Naive thymus-derived CD4-positive, alpha-beta T cell (primary cell): ENCODE measurements at regions not wholly inside any gene's neighbourhood (a gene's known extent, or its start where the extent isn't known, plus 50 kb on each side); places are given as distances from the start of the nearest gene placed in this dataset.
A peak's percentile ranks its signal among the peaks of the same experiment; 100 is the strongest.

Experiments
- ATAC-seq: fragments of 150-1000 bp; cut with Tn5 transposase; 2 replicates; pipeline ENCODE4 v1.10.0; 2021; ENCODE audit warnings: mild to moderate bottlenecking, moderate library complexity
- CTCF ChIA-PET: fragments of 350-600 bp; sonication (Branson Sonifier 250); formaldehyde crosslinking; loops from one replicate; lab custom pipeline; 2021; ENCODE audit warnings: antibody characterized with exemption; lab: Charles Lee
- POLR2A ChIA-PET: fragments of 350-600 bp; sonication (Branson Sonifier 250); formaldehyde crosslinking; loops from one replicate; lab custom pipeline; 2021; ENCODE audit warnings: antibody characterized with exemption, inconsistent platforms; lab: Charles Lee
- DNase-seq, 9 donors: peaks; one replicate each; pipeline versions ENCODE4 v3.0.0 to v3.0.0-alpha.2; 2020 to 2022; ENCODE audit warnings: mixed read lengths in 1 of 9
- H3K27ac ChIP-seq: one replicate; pipeline ENCODE4 v1.7.0; 2013; ENCODE audit warnings: mild to moderate bottlenecking, low read depth, low read length, moderate library complexity
- H3K27me3 ChIP-seq, 2 donors: one replicate each; pipeline ENCODE4 v1.7.0; 2013; ENCODE audit warnings: low read length in 2 of 2, mild to moderate bottlenecking in 2 of 2, moderate library complexity in 2 of 2; ENCODE audit not compliant: control insufficient read depth in 2 of 2, insufficient read depth in 2 of 2
- H3K36me3 ChIP-seq, 3 experiments: 1 replicate in 2 of 3; 2 replicates in 1 of 3; pipeline ENCODE4 v1.7.0; 2013; ENCODE audit warnings: low read length in 3 of 3, mild to moderate bottlenecking in 3 of 3, moderate library complexity in 1 of 3; ENCODE audit not compliant: insufficient read depth in 3 of 3, control insufficient read depth in 2 of 3
- H3K4me1 ChIP-seq, 2 donors: one replicate each; pipeline ENCODE4 v1.7.0; 2013; ENCODE audit warnings: low read length in 2 of 2, mild to moderate bottlenecking in 2 of 2, moderate library complexity in 1 of 2; ENCODE audit not compliant: control insufficient read depth in 2 of 2, insufficient read depth in 2 of 2
- H3K4me3 ChIP-seq: 2 replicates; pipeline ENCODE4 v1.7.0; 2013; ENCODE audit warnings: mild to moderate bottlenecking, low read length
- H3K9me3 ChIP-seq, 3 experiments: 1 replicate in 2 of 3; 2 replicates in 1 of 3; pipeline ENCODE4 v1.7.0; 2013; ENCODE audit warnings: low read length in 3 of 3; ENCODE audit not compliant: control insufficient read depth in 2 of 3
- H3K27ac Mint-ChIP-seq, 9 donors: one replicate each; pipeline ENCODE4 v1.8.0; 2020 to 2022; ENCODE audit warnings: mixed read lengths in 9 of 9, mild to moderate bottlenecking in 8 of 9, moderate library complexity in 5 of 9, inconsistent platforms in 2 of 9
- H3K27me3 Mint-ChIP-seq, 5 donors: one replicate each; pipeline ENCODE4 v1.8.0; 2021 to 2022; ENCODE audit warnings: mixed read lengths in 5 of 5, mild to moderate bottlenecking in 1 of 5
- H3K36me3 Mint-ChIP-seq, 5 donors: one replicate each; pipeline ENCODE4 v1.8.0; 2020 to 2022; ENCODE audit warnings: mixed read lengths in 5 of 5, mild to moderate bottlenecking in 3 of 5, inconsistent platforms in 1 of 5
- H3K4me1 Mint-ChIP-seq, 7 donors: one replicate each; pipeline ENCODE4 v1.8.0; 2020 to 2022; ENCODE audit warnings: mixed read lengths in 7 of 7, mild to moderate bottlenecking in 3 of 7, inconsistent platforms in 1 of 7
- H3K4me3 Mint-ChIP-seq, 10 donors: one replicate each; pipeline ENCODE4 v1.8.0; 2020 to 2022; ENCODE audit warnings: mild to moderate bottlenecking in 10 of 10, mixed read lengths in 10 of 10, moderate library complexity in 6 of 10, inconsistent platforms in 2 of 10
- H3K9me3 Mint-ChIP-seq, 11 donors: one replicate each; pipeline ENCODE4 v1.8.0; 2020 to 2022; ENCODE audit warnings: mixed read lengths in 11 of 11, mild to moderate bottlenecking in 4 of 11, inconsistent platforms in 1 of 11, moderate library complexity in 1 of 11
- intact Hi-C, 2 donors: fragments of 100-400 bp; cut with micrococcal nuclease; formaldehyde crosslinking; loops; one replicate each; pipeline ENCODE4 v1.15.1; 2023

- no peak overlapping the region for H3K4me3 ChIP-seq
- no peaks in the 10 kb centered on the region for H3K4me1 ChIP-seq
- Mint-ChIP-seq H3K27me3 (peaks cover 1 to 16% (median 8%) of the 10 kb centered on the region in 5 donors), H3K27ac (no peak overlapping the region), H3K9me3 (peaks cover 0 to 3% (median 0%) of the 10 kb centered on the region in 11 donors), H3K36me3 (no peaks in the 10 kb centered on the region), H3K4me1 (peaks cover 0 to 11% (median 0%) of the 10 kb centered on the region in 7 donors), H3K4me3 (no peak overlapping the region)
- H3K36me3 ChIP-seq, result no peaks in the 10 kb centered on the region
- H3K27me3 ChIP-seq, result no peaks in the 10 kb centered on the region
- ChIA-PET POLR2A (no interaction called here), CTCF (no interaction called here)
- intact Hi-C loops, result no loop called here
- ATAC-seq (peak; percentile 49), DNase-seq (no peak)
- H3K9me3 ChIP-seq, result no peaks in the 10 kb centered on the region
- no peak overlapping the region for H3K27ac ChIP-seq
These were observed 92.4 kb upstream of the MAFB start for GRCh38 chr20:40781327-40782042.

- Mint-ChIP-seq H3K36me3 (no peaks in the 10 kb centered on the region), H3K27ac (no peak overlapping the region), H3K9me3 (peaks cover 0 to 3% (median 0%) of the 10 kb centered on the region in 11 donors), H3K27me3 (peaks cover 4 to 16% (median 13%) of the 10 kb centered on the region in 5 donors), H3K4me3 (no peak overlapping the region), H3K4me1 (peaks cover 0 to 13% (median 0%) of the 10 kb centered on the region in 7 donors)
- H3K27ac ChIP-seq, result no peak overlapping the region
- no peak overlapping the region for H3K4me3 ChIP-seq
- ATAC-seq (peak; percentile 21), DNase-seq (no peak)
- no peaks in the 10 kb centered on the region for H3K4me1 ChIP-seq
- ChIA-PET CTCF (no interaction called here), POLR2A (no interaction called here)
- intact Hi-C loops, result no loop called here
- no peaks in the 10 kb centered on the region for H3K27me3 ChIP-seq
- H3K9me3 ChIP-seq, result no peaks in the 10 kb centered on the region
- H3K36me3 ChIP-seq, result no peaks in the 10 kb centered on the region
These were observed 93.0 kb upstream of the MAFB start for GRCh38 chr20:40782043-40782368.

GRCh38 chr20:40785346-40785745 lies 96.3 kb upstream of the MAFB start:
- intact Hi-C loops, result no loop called here
- peaks cover 16 to 28% (median 21%) of the 10 kb centered on the region in 5 donors for H3K27me3 Mint-ChIP-seq
- Histone ChIP-seq H3K4me1 (no peaks in the 10 kb centered on the region), H3K27ac (no peak overlapping the region), H3K9me3 (no peaks in the 10 kb centered on the region), H3K27me3 (no peaks in the 10 kb centered on the region), H3K36me3 (no peaks in the 10 kb centered on the region), H3K4me3 (no peak overlapping the region)
- ChIA-PET POLR2A (no interaction called here), CTCF (no interaction called here)
- peaks cover 0 to 7% (median 0%) of the 10 kb centered on the region in 11 donors for H3K9me3 Mint-ChIP-seq
- H3K36me3 Mint-ChIP-seq, result no peaks in the 10 kb centered on the region
- no peak for ATAC-seq
- H3K4me3 Mint-ChIP-seq, result no peak overlapping the region
- peaks cover 0 to 8% (median 0%) of the 10 kb centered on the region in 7 donors for H3K4me1 Mint-ChIP-seq
- DNase-seq, result no peak
- no peak overlapping the region for H3K27ac Mint-ChIP-seq

- Histone ChIP-seq H3K27ac (no peak overlapping the region), H3K27me3 (no peaks in the 10 kb centered on the region), H3K36me3 (no peaks in the 10 kb centered on the region), H3K4me1 (no peaks in the 10 kb centered on the region), H3K9me3 (no peaks in the 10 kb centered on the region), H3K4me3 (no peak overlapping the region)
- intact Hi-C loops, result no loop called here
- Mint-ChIP-seq H3K4me1 (peaks cover 0 to 8% (median 0%) of the 10 kb centered on the region in 7 donors), H3K36me3 (no peaks in the 10 kb centered on the region), H3K4me3 (no peak overlapping the region), H3K27ac (no peak overlapping the region), H3K9me3 (peaks cover 0 to 7% (median 0%) of the 10 kb centered on the region in 11 donors), H3K27me3 (peaks cover 18 to 30% (median 21%) of the 10 kb centered on the region in 5 donors)
- CTCF ChIA-PET, result no interaction called here
- POLR2A ChIA-PET, result no interaction called here
- ATAC-seq (no peak), DNase-seq (no peak)
These were observed 97.3 kb upstream of the MAFB start for GRCh38 chr20:40786336-40786735.

- Histone ChIP-seq H3K4me1 (no peaks in the 10 kb centered on the region), H3K27me3 (no peaks in the 10 kb centered on the region), H3K4me3 (no peak overlapping the region), H3K27ac (no peak overlapping the region), H3K9me3 (no peaks in the 10 kb centered on the region), H3K36me3 (no peaks in the 10 kb centered on the region)
- Mint-ChIP-seq H3K27me3 (peaks cover 15 to 35% (median 23%) of the 10 kb centered on the region in 5 donors), H3K27ac (no peak overlapping the region), H3K4me1 (peaks cover 0 to 6% (median 0%) of the 10 kb centered on the region in 7 donors), H3K36me3 (no peaks in the 10 kb centered on the region), H3K4me3 (no peak overlapping the region), H3K9me3 (peaks cover 0 to 7% (median 0%) of the 10 kb centered on the region in 11 donors)
- DNase-seq (no peak), ATAC-seq (no peak)
- ChIA-PET POLR2A (no interaction called here), CTCF (no interaction called here)
- intact Hi-C loops, result no loop called here
These were observed 98.9 kb upstream of the MAFB start for GRCh38 chr20:40787941-40788340.

GRCh38 chr20:40797425-40797824 lies 108.4 kb upstream of the MAFB start:
- intact Hi-C loops, result loop anchor here in 1 of 2 donors (1.0 kb wide), 1 partner anchor 166 kb away; no protein-coding TSS in a partner anchor
- no peak overlapping the region for H3K4me3 ChIP-seq
- H3K36me3 Mint-ChIP-seq, result no peaks in the 10 kb centered on the region
- H3K4me1 Mint-ChIP-seq, result no peaks in the 10 kb centered on the region
- H3K9me3 ChIP-seq, result no peaks in the 10 kb centered on the region
- H3K27me3 ChIP-seq, result peaks cover 0 to 3% of the 10 kb centered on the region in 2 donors
- H3K27ac Mint-ChIP-seq, result no peak overlapping the region
- no peaks in the 10 kb centered on the region for H3K4me1 ChIP-seq
- ATAC-seq (no peak), DNase-seq (peak in 1 of 9 donors; percentile 1)
- CTCF ChIA-PET, result interaction anchor here (1.5 kb wide), 1 partner anchor 166 kb away, joined by 4 read pairs; no protein-coding TSS in a partner anchor
- H3K4me3 Mint-ChIP-seq, result no peak overlapping the region
- no peaks in the 10 kb centered on the region for H3K9me3 Mint-ChIP-seq
- POLR2A ChIA-PET, result no interaction called here
- H3K36me3 ChIP-seq, result no peaks in the 10 kb centered on the region
- H3K27ac ChIP-seq, result no peak overlapping the region
- peaks cover 16 to 38% (median 26%) of the 10 kb centered on the region in 5 donors for H3K27me3 Mint-ChIP-seq

- Mint-ChIP-seq H3K4me3 (no peak overlapping the region), H3K27me3 (peaks cover 16 to 37% (median 25%) of the 10 kb centered on the region in 5 donors), H3K27ac (no peak overlapping the region), H3K36me3 (no peaks in the 10 kb centered on the region), H3K9me3 (no peaks in the 10 kb centered on the region), H3K4me1 (peaks cover 0 to under 1% (median 0%) of the 10 kb centered on the region in 7 donors)
- no peak overlapping the region for H3K27ac ChIP-seq
- no peaks in the 10 kb centered on the region for H3K9me3 ChIP-seq
- CTCF ChIA-PET, result interaction anchor here (1.5 kb wide), 1 partner anchor 165 kb away, joined by 4 read pairs; no protein-coding TSS in a partner anchor
- DNase-seq, result no peak
- H3K4me1 ChIP-seq, result no peaks in the 10 kb centered on the region
- peaks cover 0 to 3% of the 10 kb centered on the region in 2 donors for H3K27me3 ChIP-seq
- H3K4me3 ChIP-seq, result no peak overlapping the region
- H3K36me3 ChIP-seq, result no peaks in the 10 kb centered on the region
- ATAC-seq, result no peak
- POLR2A ChIA-PET, result no interaction called here
- intact Hi-C loops, result no loop called here
These were observed 109.0 kb upstream of the MAFB start for GRCh38 chr20:40798066-40798465.
